GM19328 (cell line): ENCODE measurements at regions not wholly inside any gene's neighbourhood (a gene's known extent, or its start where the extent isn't known, plus 50 kb on each side); places are given as distances from the start of the nearest gene placed in this dataset.

ENCODE experiments used
- ATAC-seq: cut with Tn5 transposase; IDR thresholded peaks from one replicate; pipeline ENCODE4 v1.9.1; 2021; ENCODE audit warnings: mild to moderate bottlenecking, moderate library complexity; ENCODE audit not compliant: unreplicated experiment

GRCh38 chr15:62567501-62567900, 402.4 kb upstream of the C2CD4B start:
- ATAC-seq, result no peak

- ATAC-seq, result no peak
Observed at GRCh38 chr15:62568004-62568403, 402.9 kb upstream of the C2CD4B start.

GRCh38 chr15:62568702-62569101, 403.6 kb upstream of the C2CD4B start:
- no peak for ATAC-seq

- ATAC-seq, result no peak
Observed at GRCh38 chr15:62569460-62570404, 404.6 kb upstream of the C2CD4B start.

GRCh38 chr15:62570405-62570783, 405.3 kb upstream of the C2CD4B start:
- no peak for ATAC-seq

GRCh38 chr15:62571072-62571471, 406.0 kb upstream of the C2CD4B start:
- no peak for ATAC-seq

- ATAC-seq, result no peak
Observed at GRCh38 chr15:62572797-62573196, 407.7 kb upstream of the C2CD4B start.

GRCh38 chr15:62573876-62574275, 408.8 kb upstream of the C2CD4B start:
- no peak for ATAC-seq

- ATAC-seq, result no peak
Observed at GRCh38 chr15:62578546-62578945, 413.5 kb upstream of the C2CD4B start.

GRCh38 chr15:62578960-62579359, 413.9 kb upstream of the C2CD4B start:
- no peak for ATAC-seq

- no peak for ATAC-seq
Observed at GRCh38 chr15:62579842-62580241, 414.8 kb upstream of the C2CD4B start.

- ATAC-seq, result no peak
Observed at GRCh38 chr15:62582580-62582979, 417.5 kb upstream of the C2CD4B start.

- no peak for ATAC-seq
Observed at GRCh38 chr15:62584301-62585235, 419.5 kb upstream of the C2CD4B start.

- ATAC-seq, result no peak
Observed at GRCh38 chr15:62588938-62589670, 424.0 kb upstream of the C2CD4B start.

GRCh38 chr15:62591842-62592838, 427.1 kb upstream of the C2CD4B start:
- ATAC-seq, result no peak

GRCh38 chr15:62592920-62593319, 427.8 kb upstream of the C2CD4B start:
- ATAC-seq, result no peak

- no peak for ATAC-seq
Observed at GRCh38 chr15:62593681-62594399, 428.8 kb upstream of the C2CD4B start.

GRCh38 chr15:62598217-62598616, 433.1 kb upstream of the C2CD4B start:
- ATAC-seq, result no peak
